GM06990 (cell line): ENCODE measurements at regions not wholly inside any gene's neighbourhood (a gene's known extent, or its start where the extent isn't known, plus 50 kb on each side); places are given as distances from the start of the nearest gene placed in this dataset.

Experiments used
- DNase-seq: peaks from one replicate; pipeline ENCODE4 v3.0.0-alpha.2; 2011; ENCODE audit not compliant: insufficient read length; ENCODE audit errors: extremely low read depth
- H3K27me3 ChIP-seq: replicated peaks from 2 replicates; pipeline ENCODE4 v1.6.0; 2011; ENCODE audit warnings: low read length; ENCODE audit not compliant: control insufficient read depth, insufficient read depth
- H3K36me3 ChIP-seq: 2 replicates; pipeline ENCODE4 v1.5.1; 2011; ENCODE audit warnings: low read length; ENCODE audit not compliant: control insufficient read depth, insufficient read depth
- H3K4me3 ChIP-seq: replicated peaks from 2 replicates; pipeline ENCODE4 v1.5.1; 2011; ENCODE audit warnings: low read depth, mild to moderate bottlenecking, control low read depth, low read length
- CTCF ChIP-seq: IDR thresholded peaks from 2 replicates; pipeline ENCODE4 v1.5.1; 2011; ENCODE audit warnings: low read length, control low read depth, mild to moderate bottlenecking, inconsistent platforms; ENCODE audit not compliant: insufficient read depth, poor library complexity, severe bottlenecking

- DNase-seq: no peak
- no peak overlapping the region for H3K4me3 ChIP-seq
- no peak for TF ChIP-seq CTCF
- no peaks in the 10 kb centered on the region for H3K36me3 ChIP-seq
- H3K27me3 ChIP-seq: no peaks in the 10 kb centered on the region; the same call in 1 of the 2 replicates
Measured at GRCh38 chr21:38725196-38726157, 80.3 kb upstream of the ETS2 start.

DNA sequence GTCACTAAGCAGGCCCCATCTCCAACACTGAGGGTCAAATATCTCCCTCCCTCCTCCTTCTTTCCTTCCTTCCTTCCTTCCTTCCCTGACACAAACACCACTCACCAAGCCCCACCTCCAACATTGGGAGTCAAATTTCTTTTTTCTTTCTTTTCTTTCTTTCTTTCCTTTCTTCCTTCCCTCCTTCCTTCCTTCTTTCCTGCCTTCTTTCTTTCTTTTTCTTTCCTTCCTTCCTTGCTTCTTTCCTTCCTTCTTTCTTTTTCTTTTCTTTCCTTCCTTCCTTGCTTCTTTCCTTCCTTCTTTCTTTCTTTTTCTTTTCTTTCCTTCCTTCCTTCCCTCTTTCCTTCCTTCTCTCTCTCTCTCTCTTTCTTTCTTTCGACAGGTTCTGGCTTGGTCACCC, 79.2 kb upstream of the ETS2 start:
- TF ChIP-seq CTCF: no peak
- Histone ChIP-seq H3K36me3 (no peaks in the 10 kb centered on the region), H3K4me3 (no peak overlapping the region), H3K27me3 (no peaks in the 10 kb centered on the region; the same call in 1 of the 2 replicates)
- DNase-seq: no peak

- no peak overlapping the region for H3K4me3 ChIP-seq
- H3K36me3 ChIP-seq: no peaks in the 10 kb centered on the region
- H3K27me3 ChIP-seq: no peaks in the 10 kb centered on the region; the same call in none of the 2 replicates
- no peak for TF ChIP-seq CTCF
- no peak for DNase-seq
Measured at GRCh38 chr21:38729291-38729690, 76.4 kb upstream of the ETS2 start.

DNA sequence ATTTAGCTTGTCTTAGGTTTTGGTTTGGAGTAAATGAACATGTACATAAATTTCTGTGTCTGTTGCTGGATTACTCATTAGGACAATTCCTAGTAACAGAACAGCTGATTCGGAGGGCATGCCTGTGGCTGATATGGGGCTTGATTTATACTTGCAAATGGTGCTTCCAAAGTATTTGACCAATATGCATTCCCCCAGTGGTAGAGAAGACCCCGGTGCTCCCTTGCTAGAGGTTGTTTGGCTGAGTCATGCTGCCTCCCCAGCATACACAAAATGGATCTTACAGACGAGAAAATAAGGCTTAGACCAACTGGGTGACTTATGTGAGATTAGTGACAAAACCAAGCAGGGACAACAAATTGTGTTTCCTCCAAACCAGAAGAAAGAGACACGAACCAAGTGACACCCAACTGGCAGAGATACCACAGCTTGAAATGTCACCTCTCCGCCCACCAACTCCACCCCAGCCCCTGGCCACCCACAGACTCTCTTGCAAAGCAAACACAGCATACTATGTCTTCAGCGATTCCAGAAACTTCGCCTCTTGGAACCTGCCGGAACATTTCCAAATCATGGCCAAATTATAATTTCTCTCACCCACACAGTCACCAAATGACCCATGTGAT, 75.9 kb upstream of the ETS2 start:
- H3K36me3 ChIP-seq: no peaks in the 10 kb centered on the region
- no peak for DNase-seq
- no peak overlapping the region for H3K4me3 ChIP-seq
- no peak for TF ChIP-seq CTCF
- H3K27me3 ChIP-seq: no peaks in the 10 kb centered on the region; the same call in none of the 2 replicates

DNA sequence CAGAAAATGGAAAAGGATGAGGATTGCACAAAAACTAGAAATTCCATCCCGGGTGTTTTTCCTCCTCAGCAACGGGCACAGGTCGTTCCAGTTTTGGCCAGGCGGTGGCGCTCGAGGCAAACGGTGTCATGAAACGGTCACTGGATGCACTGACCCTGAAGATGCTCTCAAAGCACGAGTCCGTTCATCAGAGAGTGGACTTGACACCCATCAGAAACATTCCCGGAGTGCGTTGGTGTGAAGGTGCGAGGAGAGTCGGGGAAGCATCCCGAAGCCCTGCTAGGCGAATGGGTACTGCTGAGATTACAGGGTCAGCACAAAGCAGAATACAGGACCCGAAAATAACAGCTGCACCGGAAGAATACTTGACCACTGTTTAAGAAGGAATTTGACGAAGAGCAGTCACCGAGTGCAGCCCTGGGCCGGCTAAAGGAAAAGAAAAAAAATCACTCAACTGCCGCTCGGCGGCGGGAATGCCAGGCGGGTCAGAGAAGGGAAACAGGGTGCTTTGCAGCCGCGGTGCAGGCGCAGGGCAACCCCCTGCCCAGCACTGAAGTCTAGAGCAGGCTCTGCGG, 71.7 kb upstream of the ETS2 start:
- peak; percentile 38 for DNase-seq
- no peak overlapping the region for H3K4me3 ChIP-seq
- TF ChIP-seq CTCF: peak; percentile 90
- H3K36me3 ChIP-seq: no peaks in the 10 kb centered on the region
- peaks cover 2% of the 10 kb centered on the region for H3K27me3 ChIP-seq
